SK-N-SH treated with all-trans-retinoic acid at 6 μM for 48 hours (cell line): ENCODE measurements at regions not wholly inside any gene's neighbourhood (a gene's known extent, or its start where the extent isn't known, plus 50 kb on each side); places are given as distances from the start of the nearest gene placed in this dataset.

ENCODE experiments used
- BACH2 ChIP-seq: fragments of 250-450 bp; sonication (Bioruptor Pico); IDR thresholded peaks from 2 replicates; pipeline ENCODE4 v1.9.0; 2021; ENCODE audit warnings: mild to moderate bottlenecking, borderline replicate concordance
- CSDC2 ChIP-seq: fragments of 250-450 bp; sonication (Bioruptor Pico); IDR thresholded peaks from 2 replicates; pipeline ENCODE4 v1.5.0; 2020; ENCODE audit warnings: mild to moderate bottlenecking, moderate library complexity
- ESRRG ChIP-seq: fragments of 250-450 bp; sonication (Bioruptor Pico); IDR thresholded peaks from 2 replicates; pipeline ENCODE4 v1.6.1; 2021; ENCODE audit warnings: mild to moderate bottlenecking
- PATZ1 ChIP-seq: fragments of 250-450 bp; sonication (Bioruptor Pico); IDR thresholded peaks from 2 replicates; pipeline ENCODE4 v1.8.0; 2020; ENCODE audit warnings: mild to moderate bottlenecking, moderate library complexity, borderline replicate concordance
- RARB ChIP-seq: fragments of 250-450 bp; sonication (Bioruptor Pico); IDR thresholded peaks from 2 replicates; pipeline ENCODE4 v1.8.0; 2021; ENCODE audit warnings: mild to moderate bottlenecking, moderate library complexity
- ZNF565 ChIP-seq: fragments of 450-650 bp; formaldehyde crosslinking; conservative IDR thresholded peaks from 2 replicates; pipeline ENCODE4 v1.5.0; 2020; ENCODE audit warnings: low read depth, mild to moderate bottlenecking, moderate library complexity
- ZNF70 ChIP-seq: fragments of 450-650 bp; formaldehyde crosslinking; IDR thresholded peaks from 2 replicates; pipeline ENCODE4 v1.5.0; 2020; ENCODE audit warnings: mild to moderate bottlenecking, moderate library complexity
- TF ChIP-seq, protein P1 (sequence below): fragments of 250-450 bp; sonication (Bioruptor Pico); IDR thresholded peaks from 2 replicates; pipeline ENCODE4 v1.5.1; 2021; ENCODE audit warnings: mild to moderate bottlenecking, moderate library complexity
- TF ChIP-seq, protein P2 (sequence below): fragments of 250-450 bp; sonication (Bioruptor Pico); IDR thresholded peaks from 2 replicates; pipeline ENCODE4 v1.8.0; 2021; ENCODE audit warnings: low read depth, mild to moderate bottlenecking, moderate library complexity, borderline replicate concordance

GRCh38 chr14:100472491-100472890 is 114.7 kb downstream of the BEGAIN start:
- TF ChIP-seq CSDC2 (CRISPR knock-in tag) (no peak), ESRRG (no peak), BACH2 (CRISPR knock-in tag) (no peak), ZNF565 (CRISPR knock-in tag) (no peak), RARB (CRISPR knock-in tag) (no peak), PATZ1 (no peak), ZNF70 (CRISPR knock-in tag) (no peak)
- TF ChIP-seq, protein P1, sequence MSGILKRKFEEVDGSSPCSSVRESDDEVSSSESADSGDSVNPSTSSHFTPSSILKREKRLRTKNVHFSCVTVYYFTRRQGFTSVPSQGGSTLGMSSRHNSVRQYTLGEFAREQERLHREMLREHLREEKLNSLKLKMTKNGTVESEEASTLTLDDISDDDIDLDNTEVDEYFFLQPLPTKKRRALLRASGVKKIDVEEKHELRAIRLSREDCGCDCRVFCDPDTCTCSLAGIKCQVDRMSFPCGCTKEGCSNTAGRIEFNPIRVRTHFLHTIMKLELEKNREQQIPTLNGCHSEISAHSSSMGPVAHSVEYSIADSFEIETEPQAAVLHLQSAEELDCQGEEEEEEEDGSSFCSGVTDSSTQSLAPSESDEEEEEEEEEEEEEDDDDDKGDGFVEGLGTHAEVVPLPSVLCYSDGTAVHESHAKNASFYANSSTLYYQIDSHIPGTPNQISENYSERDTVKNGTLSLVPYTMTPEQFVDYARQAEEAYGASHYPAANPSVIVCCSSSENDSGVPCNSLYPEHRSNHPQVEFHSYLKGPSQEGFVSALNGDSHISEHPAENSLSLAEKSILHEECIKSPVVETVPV (CRISPR knock-in tag) = no peak
- TF ChIP-seq, protein P2, sequence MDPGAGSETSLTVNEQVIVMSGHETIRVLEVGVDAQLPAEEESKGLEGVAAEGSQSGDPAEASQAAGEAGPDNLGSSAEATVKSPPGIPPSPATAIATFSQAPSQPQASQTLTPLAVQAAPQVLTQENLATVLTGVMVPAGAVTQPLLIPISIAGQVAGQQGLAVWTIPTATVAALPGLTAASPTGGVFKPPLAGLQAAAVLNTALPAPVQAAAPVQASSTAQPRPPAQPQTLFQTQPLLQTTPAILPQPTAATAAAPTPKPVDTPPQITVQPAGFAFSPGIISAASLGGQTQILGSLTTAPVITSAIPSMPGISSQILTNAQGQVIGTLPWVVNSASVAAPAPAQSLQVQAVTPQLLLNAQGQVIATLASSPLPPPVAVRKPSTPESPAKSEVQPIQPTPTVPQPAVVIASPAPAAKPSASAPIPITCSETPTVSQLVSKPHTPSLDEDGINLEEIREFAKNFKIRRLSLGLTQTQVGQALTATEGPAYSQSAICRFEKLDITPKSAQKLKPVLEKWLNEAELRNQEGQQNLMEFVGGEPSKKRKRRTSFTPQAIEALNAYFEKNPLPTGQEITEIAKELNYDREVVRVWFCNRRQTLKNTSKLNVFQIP (CRISPR knock-in tag) = no peak
